ENCODE measurements at regions not wholly inside any gene's neighbourhood (a gene's known extent, or its start where the extent isn't known, plus 50 kb on each side); places are given as distances from the start of the nearest gene placed in this dataset.

DNA sequence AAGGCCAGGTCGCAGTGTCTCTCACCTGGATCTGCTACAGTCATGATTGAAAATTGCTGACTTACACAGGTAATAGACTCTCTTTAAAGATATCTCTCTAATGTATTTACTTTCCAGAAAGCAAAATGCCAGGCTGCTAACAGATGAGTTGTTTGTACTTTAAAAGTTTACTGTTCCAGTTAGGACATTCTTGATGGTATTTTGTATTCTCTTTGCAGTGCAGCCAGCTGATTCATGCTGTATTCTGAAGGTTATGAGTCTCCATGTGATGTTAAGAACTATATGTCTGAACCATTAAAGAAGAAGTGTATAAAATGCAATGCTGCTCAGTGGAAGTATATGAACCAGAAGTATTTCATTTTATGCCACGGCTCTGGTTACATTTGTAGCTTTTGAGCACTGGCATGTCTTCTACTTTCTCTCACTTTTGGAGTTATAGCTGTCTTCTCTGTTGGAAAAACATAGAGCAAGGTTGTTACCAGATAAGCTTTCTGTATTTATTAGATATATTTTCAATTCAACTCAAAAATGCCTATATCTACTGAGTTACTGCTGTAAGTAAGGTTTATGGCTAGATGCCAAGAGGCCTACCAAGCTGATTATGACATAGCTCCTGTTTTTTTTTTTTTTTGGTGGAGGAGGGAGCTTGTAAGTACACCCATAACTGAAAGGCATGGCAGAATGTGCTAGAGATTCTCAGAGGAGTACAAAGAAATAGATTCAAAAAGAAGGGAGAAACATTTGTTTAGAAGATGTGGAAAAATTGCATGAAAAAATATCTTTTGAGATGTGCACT, 130.5 kb upstream of the MAN1A1 start:
- Histone ChIP-seq H3K4me2 (ENCODE audit: unreplicated experiment) (peak overlapping the region; percentile 13), H3K27ac (no peak overlapping the region), H3K9ac (no peak overlapping the region), H4K20me1 (ENCODE audit: insufficient read depth) (no peaks in the 10 kb centered on the region), H3K4me1 (ENCODE audit: insufficient read depth) (peaks cover 39% of the 10 kb centered on the region), H3K79me2 (ENCODE audit: insufficient read depth) (no peaks in the 10 kb centered on the region), H3K9me2 (ENCODE audit: insufficient read depth) (no peaks in the 10 kb centered on the region), H3K27me3 (replicated peaks; ENCODE audit: insufficient read depth) (no peaks in the 10 kb centered on the region), H3K36me3 (ENCODE audit: low read depth) (no peaks in the 10 kb centered on the region), H3F3A (ENCODE audit: insufficient read depth) (peaks cover 8% of the 10 kb centered on the region; the same call in 1 of the 2 replicates), H2AFZ (no peak overlapping the region), H3K9me3 (ENCODE audit: low read depth) (no peaks in the 10 kb centered on the region), H3K4me3 (no peak overlapping the region)
- peak; percentile 72 for DNase-seq
- WGBS, 2 experiments (ENCODE audit: low coverage in 1 of 2, low lambda C conversion rate in 2 of 2, missing lambda C conversion rate in 2 of 2) = 97 to 100% methylated on average over 2 of the region's 2 CpGs
- in situ Hi-C loops (cut with MboI) = no loop called here
- TF ChIP-seq EZH2 (IDR thresholded peaks at IDR 0.05; ENCODE audit: insufficient read depth, poor library complexity, severe bottlenecking) (no peak), EZH2phosphoT487 (IDR thresholded peaks at IDR 0.05; ENCODE audit: insufficient read depth, low read depth) (no peak)

GRCh38 chr6:119476554-119476953, 127.0 kb upstream of the MAN1A1 start:
- H3K9ac ChIP-seq = no peak overlapping the region
- no peaks in the 10 kb centered on the region for H3K79me2 ChIP-seq (ENCODE audit: insufficient read depth)
- H3K4me3 ChIP-seq = no peak overlapping the region
- TF ChIP-seq EZH2phosphoT487 (IDR thresholded peaks at IDR 0.05; ENCODE audit: insufficient read depth, low read depth) (no peak), EZH2 (IDR thresholded peaks at IDR 0.05; ENCODE audit: insufficient read depth, poor library complexity, severe bottlenecking) (no peak)
- no peak overlapping the region for H3K27ac ChIP-seq
- in situ Hi-C loops (cut with MboI) = no loop called here
- H2AFZ ChIP-seq = no peak overlapping the region
- no peak overlapping the region for H3K4me2 ChIP-seq (ENCODE audit: unreplicated experiment)
- no peaks in the 10 kb centered on the region for H4K20me1 ChIP-seq (ENCODE audit: insufficient read depth)
- peaks cover 3% of the 10 kb centered on the region; the same call in 1 of the 2 replicates for H3K9me2 ChIP-seq (ENCODE audit: insufficient read depth)
- H3F3A ChIP-seq (ENCODE audit: insufficient read depth) = no peaks in the 10 kb centered on the region; the same call in 1 of the 2 replicates
- peaks cover 8% of the 10 kb centered on the region for H3K9me3 ChIP-seq (ENCODE audit: low read depth)
- no peaks in the 10 kb centered on the region for H3K36me3 ChIP-seq (ENCODE audit: low read depth)
- 37 to 49% methylated on average over 4 of the region's 4 CpGs for WGBS, 2 experiments (ENCODE audit: low coverage in 1 of 2, low lambda C conversion rate in 2 of 2, missing lambda C conversion rate in 2 of 2)
- DNase-seq = no peak
- H3K4me1 ChIP-seq (ENCODE audit: insufficient read depth) = peaks cover 17% of the 10 kb centered on the region
- H3K27me3 ChIP-seq (replicated peaks; ENCODE audit: insufficient read depth) = no peaks in the 10 kb centered on the region

DNA sequence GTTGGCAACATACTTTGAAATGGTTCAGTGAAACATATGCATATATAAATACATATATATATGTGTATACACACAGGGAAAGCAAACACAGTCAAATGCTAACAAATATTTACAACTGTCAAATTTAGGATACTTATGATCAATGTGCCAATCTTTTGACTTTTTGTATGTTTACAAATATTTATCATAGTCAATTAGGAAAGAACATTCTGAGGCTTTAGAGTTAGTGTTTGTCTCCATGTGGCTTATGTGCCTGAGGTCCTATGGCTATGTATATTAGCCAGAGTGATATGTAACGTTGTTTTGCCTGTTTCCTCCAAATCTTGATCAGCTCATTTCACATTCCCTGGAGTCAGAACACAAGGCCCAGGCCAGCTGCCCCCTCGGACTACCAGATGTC, 126.5 kb upstream of the MAN1A1 start:
- Histone ChIP-seq H3K27me3 (replicated peaks; ENCODE audit: insufficient read depth) (no peaks in the 10 kb centered on the region), H3K9ac (no peak overlapping the region), H3K27ac (no peak overlapping the region), H3F3A (ENCODE audit: insufficient read depth) (no peaks in the 10 kb centered on the region; the same call in 1 of the 2 replicates), H4K20me1 (ENCODE audit: insufficient read depth) (no peaks in the 10 kb centered on the region), H3K9me3 (ENCODE audit: low read depth) (peaks cover 8% of the 10 kb centered on the region), H3K4me1 (ENCODE audit: insufficient read depth) (peaks cover 14% of the 10 kb centered on the region), H3K79me2 (ENCODE audit: insufficient read depth) (no peaks in the 10 kb centered on the region), H3K36me3 (ENCODE audit: low read depth) (no peaks in the 10 kb centered on the region), H3K9me2 (ENCODE audit: insufficient read depth) (peaks cover 3% of the 10 kb centered on the region; the same call in 1 of the 2 replicates), H3K4me2 (ENCODE audit: unreplicated experiment) (no peak overlapping the region), H3K4me3 (no peak overlapping the region), H2AFZ (no peak overlapping the region)
- TF ChIP-seq EZH2phosphoT487 (IDR thresholded peaks at IDR 0.05; ENCODE audit: insufficient read depth, low read depth) (no peak), EZH2 (IDR thresholded peaks at IDR 0.05; ENCODE audit: insufficient read depth, poor library complexity, severe bottlenecking) (no peak)
- in situ Hi-C loops (cut with MboI) = no loop called here
- no peak for DNase-seq
- WGBS, 2 experiments (ENCODE audit: low coverage in 1 of 2, low lambda C conversion rate in 2 of 2, missing lambda C conversion rate in 2 of 2) = 13 to 24% methylated on average over 2 of the region's 2 CpGs

DNA sequence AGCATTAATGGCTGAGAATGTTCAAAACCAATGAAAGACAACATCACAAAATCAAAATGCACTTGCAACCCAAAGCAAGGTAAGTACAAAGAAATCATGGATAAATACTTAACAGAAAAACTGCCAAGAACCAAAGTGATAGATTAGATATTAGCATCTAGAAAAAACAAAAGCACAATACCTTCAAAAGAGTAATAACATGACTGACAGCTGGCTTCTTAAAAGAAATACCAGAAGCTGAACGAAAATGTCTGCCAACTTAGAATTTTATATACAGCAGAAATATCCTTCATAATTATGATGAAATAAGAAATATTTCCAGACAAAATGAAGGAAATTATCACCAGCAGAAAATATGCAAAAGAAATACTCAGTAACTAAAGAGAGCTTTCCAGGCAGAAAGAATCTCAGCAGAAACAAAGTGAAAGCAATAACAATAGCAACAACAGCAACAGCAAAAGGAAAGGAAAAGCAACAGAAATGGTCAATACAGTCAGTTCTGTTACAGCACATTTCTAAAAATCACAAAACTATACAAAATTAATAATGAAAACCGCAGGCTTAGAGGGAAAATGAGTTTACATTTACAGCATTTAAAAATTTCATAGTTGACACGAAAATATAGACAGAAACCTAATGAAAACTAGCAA, 121.5 kb upstream of the MAN1A1 start:
- in situ Hi-C loops (cut with MboI) = no loop called here
- DNase-seq = no peak
- no peak overlapping the region for H3K4me3 ChIP-seq
- H4K20me1 ChIP-seq (ENCODE audit: insufficient read depth) = no peaks in the 10 kb centered on the region
- H3K27me3 ChIP-seq (replicated peaks; ENCODE audit: insufficient read depth) = no peaks in the 10 kb centered on the region
- H3K9me2 ChIP-seq (ENCODE audit: insufficient read depth) = peaks cover 3% of the 10 kb centered on the region; the same call in 1 of the 2 replicates
- no peaks in the 10 kb centered on the region; the same call in 1 of the 2 replicates for H3K4me1 ChIP-seq (ENCODE audit: insufficient read depth)
- H3K4me2 ChIP-seq (ENCODE audit: unreplicated experiment) = no peak overlapping the region
- no peak overlapping the region for H3K9ac ChIP-seq
- H3F3A ChIP-seq (ENCODE audit: insufficient read depth) = no peaks in the 10 kb centered on the region
- no peak for TF ChIP-seq EZH2phosphoT487 (IDR thresholded peaks at IDR 0.05; ENCODE audit: insufficient read depth, low read depth)
- no peak for TF ChIP-seq EZH2 (IDR thresholded peaks at IDR 0.05; ENCODE audit: insufficient read depth, poor library complexity, severe bottlenecking)
- H3K79me2 ChIP-seq (ENCODE audit: insufficient read depth) = no peaks in the 10 kb centered on the region
- no peak overlapping the region for H2AFZ ChIP-seq
- H3K27ac ChIP-seq = no peak overlapping the region
- no peaks in the 10 kb centered on the region for H3K36me3 ChIP-seq (ENCODE audit: low read depth)
- 38 to 47% methylated on average over 3 of the region's 3 CpGs for WGBS, 2 experiments (ENCODE audit: low coverage in 1 of 2, low lambda C conversion rate in 2 of 2, missing lambda C conversion rate in 2 of 2)
- peaks cover 8% of the 10 kb centered on the region for H3K9me3 ChIP-seq (ENCODE audit: low read depth)
